ENCODE measurements at regions not wholly inside any gene's neighbourhood (a gene's known extent, or its start where the extent isn't known, plus 50 kb on each side); places are given as distances from the start of the nearest gene placed in this dataset.
"Not testable (repeated sequence)": the region's sequence is repeated elsewhere in the genome, so short reads cannot be mapped to it uniquely, and the experiment has no call there.

DNA sequence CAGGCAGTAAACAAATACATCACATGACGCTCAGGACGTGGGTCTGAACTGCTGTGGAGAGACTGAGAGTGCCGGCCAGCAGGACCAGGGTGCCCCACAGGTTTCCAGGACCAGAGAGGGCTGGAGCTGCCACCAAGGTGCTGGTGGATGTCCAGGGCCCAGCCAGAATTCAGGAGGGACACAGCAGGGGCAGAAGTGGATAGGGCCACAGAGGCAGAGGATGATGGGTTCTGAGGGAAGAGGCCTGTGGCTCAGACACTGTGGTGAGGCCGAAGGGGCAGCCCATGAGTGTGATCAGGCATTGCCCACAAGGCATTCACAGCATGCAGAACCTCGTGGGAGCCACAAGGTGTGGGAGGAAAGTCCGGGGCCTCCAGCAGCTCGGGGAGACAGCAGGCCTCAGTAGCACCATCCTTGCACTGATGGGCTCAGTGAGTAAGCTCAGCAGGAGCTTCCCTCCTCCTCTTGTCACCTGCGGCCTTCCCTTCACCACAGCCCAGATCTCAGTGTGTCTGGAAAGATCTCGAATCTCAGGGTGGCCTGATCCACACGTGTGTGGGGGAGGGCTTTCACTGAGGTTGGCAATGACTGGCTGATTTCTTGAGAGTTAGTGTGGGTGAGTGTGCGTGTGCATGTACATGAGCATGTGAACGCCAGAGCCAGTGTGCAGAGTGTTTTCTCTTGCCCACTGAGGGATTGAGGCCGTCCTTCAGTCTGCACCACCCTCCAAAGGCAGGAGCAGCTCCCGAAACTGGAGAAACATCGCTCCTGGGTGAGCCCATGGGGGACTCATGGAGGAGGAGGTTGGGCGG is 181.8 kb upstream of the RAB6C start:
- DNase-seq, result no peak

DNA sequence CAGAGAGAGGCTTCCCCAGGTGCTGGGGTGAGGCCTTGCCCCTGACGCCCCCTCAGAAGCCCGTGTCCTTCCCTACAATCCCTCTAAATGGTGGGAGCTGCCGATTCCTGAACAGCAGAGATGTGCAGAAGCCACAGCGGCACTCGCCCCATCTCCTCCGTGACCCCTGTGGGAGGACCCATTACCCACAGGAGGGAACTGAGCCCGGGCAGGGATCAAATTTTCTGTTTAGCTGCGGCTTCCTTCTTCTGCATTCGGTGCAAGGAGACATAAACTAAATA is 181.2 kb upstream of the RAB6C start:
- DNase-seq, result no peak

DNA sequence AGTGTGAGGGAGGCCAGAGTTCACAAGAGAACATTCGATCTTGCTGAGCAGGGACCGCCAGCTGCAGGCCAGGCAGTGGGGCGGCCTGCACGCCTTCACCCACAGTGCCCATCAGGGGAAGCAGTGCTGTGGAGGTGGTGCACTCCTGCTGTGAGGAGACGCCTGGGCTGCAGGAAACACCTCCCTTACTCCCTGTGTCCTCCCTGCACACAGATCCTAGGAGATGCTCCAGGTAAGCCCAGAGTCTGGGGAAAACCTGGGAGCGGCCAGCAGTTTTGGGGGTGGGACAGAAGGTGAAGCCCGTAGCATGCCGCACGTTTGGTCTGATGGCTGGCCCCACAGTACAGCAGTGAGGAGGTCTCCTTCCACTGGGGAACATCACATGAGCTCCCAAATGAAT is 180.8 kb upstream of the RAB6C start:
- DNase-seq, result no peak

DNA sequence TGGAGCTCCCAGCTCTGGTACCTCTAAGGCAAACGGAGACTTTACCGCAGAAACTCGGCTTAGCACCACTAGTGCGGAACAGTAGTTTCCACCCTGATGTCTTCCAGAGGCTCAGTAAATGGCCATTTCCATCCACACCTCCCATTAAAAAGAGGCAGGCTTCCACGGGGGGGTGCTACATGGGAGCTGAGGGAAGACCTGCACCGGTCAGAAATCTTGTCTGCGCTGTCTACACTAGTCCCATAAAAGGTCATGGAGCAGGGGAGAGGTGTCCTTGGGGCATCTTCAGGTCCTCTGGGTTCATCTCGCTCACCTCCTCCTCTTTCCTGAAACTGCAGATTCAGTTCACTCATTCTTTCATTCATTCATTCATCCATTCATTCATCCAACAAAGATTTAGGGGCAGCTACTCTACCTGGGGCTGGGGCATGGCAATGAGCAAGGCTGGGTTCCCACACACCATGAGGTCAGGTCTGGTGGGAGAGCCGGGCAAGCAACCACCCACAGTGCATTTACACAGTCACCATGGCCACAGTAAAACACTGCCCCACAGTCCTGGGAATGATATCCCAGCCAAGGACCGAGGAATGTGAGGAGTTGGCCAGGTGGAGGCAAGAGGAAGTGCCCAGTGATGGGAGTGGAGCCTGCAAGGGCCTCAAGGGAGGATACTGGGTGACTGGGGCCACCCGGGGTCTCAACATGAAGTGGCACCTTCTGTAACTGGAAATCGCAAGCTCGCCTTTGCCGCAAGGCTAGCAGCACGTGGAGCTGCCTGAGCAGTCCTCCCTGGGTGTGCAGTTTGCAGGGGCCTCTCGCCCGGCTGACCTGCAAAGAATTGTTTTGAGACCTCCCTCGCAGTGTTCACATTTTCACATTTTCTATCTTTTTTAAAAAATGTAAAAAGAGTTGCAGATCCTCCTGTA is 180.2 kb upstream of the RAB6C start:
- DNase-seq, result no peak

DNA sequence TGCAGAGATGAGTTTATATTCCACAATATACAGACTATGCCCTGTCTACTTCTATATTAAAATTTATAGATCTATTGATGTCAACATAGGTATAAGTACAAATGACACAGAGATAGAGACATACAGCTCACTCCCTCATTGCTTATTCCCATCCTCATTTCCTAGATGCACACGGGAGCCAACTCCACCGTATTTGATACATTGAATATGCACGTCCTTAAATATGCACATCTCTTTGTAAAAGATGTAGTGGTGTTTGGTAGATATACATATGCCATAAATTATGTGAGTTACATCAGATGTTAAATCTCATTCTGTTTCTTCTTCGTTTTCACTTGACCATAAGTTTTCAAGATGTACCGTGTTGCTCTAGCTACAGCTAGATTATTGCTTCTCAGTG is 179.2 kb upstream of the RAB6C start:
- no peak for DNase-seq

DNA sequence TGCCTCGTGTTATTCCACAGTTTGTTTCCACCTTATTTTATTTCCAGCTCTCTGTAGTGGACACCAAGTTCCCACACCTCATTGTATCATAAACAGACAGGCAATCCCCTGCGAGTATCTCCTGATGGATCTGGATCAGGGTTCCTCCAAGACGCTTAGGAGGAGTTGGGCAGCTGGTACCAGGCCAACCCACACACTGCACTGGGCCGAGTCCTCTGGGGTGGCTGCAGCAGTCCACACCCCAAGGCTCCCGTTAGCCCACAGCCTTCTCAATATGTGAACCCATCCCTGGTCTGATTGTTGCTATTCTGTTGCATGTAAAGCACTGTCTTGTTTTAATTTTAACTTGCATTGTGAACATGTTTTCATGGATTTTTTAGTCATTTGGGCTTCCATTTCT is 178.8 kb upstream of the RAB6C start:
- DNase-seq, result no peak

DNA sequence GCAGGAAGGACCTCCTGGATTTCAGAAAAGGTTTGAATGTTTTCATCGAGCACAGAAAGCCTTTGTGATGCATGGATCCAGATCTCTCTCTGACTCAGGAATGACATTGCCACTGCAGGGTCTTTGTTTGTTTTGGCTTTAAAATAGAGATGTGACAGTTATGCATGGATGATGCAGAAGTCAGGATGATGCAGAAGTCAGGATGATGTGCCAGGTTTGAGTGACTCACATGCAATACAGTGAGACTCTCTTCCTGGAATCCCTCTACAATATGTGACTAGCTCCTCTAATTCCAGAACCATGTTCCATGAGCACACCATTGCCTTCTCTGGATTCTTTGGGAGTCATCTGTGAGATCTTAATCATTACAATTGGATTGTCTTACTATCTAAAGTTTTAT is 177.9 kb upstream of the RAB6C start:
- DNase-seq, result peak; percentile 18

DNA sequence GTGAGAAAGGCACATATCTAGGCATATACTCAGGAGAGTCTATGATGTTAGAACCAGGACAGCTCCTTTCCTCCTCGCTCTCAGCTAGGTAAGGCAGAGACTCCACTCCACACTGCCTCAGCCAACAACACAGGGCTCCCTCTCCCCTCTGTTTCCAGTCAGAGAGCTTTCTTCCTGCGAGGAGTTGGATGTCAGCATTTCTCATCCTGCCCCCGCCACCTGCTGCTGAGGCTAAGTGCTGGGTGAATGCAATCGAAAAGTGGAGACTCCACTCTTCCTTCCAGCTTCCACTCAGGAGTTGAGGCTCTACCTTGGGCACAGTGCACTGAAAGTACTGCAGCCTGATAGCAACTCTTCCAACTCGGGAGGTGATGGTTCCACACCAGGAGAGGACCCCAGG is 177.2 kb upstream of the RAB6C start:
- peak; percentile 69 for DNase-seq

DNA sequence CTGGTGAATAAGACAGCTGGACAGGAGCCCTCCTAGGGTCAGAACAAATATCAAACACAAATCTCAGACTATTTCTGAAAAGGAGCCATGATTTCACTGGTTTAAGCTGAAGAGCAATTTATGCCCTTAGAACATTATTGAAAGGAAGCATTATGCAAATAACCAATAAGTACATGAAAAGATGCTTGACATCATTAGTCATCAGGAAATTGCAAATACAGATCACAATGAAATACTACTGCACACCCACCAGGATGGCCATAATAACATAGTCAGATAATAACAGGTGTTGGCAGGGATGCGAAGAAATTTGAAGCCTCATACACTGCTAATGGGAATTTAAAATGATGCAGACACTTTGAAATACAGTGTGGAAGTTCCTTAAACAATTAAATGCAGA is 176.4 kb upstream of the RAB6C start:
- DNase-seq, result peak; percentile 85

DNA sequence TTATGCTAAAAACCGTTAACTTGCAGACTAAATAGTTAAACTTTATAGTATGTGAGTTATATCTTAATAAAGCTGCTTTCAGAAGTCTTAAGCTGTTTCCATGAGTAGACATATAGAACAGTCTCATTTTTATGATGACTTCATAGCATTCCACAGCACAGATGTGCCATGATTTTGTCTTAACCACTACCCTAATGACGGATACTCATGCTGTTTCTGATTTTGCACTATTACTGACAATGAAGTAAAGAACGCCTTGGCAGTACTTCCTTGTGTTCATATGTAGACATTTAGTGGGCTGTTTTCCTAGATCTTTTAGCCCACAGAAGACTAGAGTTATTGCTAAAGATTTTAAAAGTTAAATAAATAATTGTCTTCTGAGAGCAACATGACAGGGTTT is 175.6 kb upstream of the RAB6C start:
- DNase-seq, result no peak

DNA sequence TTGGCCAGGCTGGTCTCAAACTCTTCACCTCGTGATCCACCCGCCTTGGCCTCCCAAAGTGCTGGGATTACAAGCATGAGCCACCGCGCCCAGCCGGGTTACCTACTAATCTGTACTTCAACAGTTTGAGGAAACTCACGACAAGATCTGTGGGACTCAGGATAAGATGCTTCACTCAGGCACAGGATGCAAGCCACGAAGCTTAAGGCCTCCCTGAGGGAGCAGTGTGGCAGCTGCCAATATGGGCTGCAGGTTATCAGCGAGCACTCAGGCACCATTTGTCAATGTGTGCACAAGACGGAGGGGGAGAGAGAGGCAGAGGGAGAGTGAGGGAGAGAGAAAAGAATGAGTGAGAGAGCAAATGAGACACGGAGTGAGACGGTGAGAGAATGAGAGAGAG is 173.6 kb upstream of the RAB6C start:
- no peak for DNase-seq

DNA sequence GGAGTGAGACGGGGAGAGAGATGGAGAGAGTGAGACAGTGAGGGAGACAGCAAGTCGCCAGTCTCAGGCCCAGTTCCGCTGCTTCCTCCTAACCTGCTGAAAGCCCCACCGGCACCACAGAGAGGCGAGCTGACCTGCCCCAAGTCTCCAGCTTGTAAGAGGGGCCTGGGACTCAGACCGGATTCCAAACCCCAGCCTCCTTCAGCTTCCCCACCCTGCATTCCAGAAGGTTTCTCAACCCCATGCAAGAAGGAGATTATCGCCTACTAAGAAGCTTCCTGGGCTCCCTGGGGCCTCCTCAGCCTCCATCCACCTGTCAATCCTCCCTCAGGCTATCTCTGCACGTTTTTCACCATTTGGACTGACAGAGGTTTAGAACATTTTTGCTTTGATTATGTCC is 173.1 kb upstream of the RAB6C start:
- DNase-seq, result no peak

DNA sequence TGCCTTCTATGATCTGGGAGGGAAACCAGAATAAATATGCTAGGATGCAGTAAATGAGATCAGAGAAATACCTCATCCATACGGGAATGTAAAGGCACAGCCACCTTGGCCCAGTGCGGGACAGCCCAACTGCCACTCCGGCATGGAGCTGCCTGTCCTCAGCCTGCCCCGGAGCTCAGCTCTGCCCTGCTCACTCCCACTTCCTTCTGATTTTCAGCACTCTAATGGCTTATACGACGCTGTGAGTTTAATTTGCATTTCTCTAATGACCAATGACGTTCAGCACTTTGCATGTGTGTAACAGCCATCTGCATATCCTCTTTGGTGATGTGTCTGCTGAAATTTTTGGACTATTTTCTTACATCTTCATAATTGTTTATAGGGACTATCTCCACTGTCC is 172.5 kb upstream of the RAB6C start:
- DNase-seq, result no peak

DNA sequence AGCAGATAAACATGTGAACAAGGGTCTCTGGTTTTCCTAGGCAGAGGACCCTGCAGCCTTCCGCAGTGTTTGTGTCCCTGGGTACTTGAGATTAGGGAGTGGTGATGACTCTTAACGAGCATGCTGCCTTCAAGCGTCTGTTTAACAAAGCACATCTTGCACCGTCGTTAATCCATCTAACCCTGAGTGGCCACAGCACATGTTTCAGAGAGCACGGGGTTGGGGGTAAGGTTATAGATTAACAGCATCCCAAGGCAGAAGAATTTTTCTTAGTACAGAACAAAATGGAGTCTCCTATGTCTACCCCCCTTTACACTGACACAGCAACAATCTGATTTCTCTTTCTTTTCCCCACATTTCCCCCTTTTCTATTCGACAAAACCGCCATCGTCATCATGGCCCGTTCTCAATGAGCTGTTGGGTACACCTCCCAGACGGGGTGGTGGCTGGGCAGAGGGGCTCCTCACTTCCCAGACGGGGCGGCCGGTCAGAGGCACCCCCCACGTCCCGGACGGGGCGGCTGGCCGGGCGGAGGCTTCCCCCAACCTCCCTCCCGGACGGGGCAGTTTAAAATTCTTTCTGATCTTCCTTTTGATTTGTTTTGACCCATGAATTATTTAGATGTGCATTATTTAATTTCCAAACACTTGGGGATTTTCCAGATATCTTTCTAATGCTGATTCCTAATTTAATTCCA is 171.7 kb upstream of the RAB6C start:
- not testable (repeated sequence) for DNase-seq

DNA sequence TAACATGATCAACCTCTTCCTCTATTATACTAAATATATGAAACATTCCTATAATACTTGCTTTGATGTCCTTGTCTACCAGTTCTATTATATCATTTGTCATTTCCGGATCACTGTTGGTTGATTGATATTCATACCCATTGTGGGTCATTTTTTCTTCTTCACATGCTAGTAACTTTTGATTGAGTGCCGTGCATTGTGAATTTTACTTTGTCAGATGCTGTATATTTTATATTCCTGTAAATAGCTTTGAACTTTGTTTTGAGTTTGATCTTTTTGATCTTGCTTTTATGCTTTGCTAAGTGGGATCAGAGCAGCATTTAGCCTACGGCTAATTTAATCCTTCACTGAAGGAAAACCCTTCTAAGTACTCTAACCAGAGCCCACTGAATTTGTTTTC is 168.9 kb upstream of the RAB6C start:
- no peak for DNase-seq

DNA sequence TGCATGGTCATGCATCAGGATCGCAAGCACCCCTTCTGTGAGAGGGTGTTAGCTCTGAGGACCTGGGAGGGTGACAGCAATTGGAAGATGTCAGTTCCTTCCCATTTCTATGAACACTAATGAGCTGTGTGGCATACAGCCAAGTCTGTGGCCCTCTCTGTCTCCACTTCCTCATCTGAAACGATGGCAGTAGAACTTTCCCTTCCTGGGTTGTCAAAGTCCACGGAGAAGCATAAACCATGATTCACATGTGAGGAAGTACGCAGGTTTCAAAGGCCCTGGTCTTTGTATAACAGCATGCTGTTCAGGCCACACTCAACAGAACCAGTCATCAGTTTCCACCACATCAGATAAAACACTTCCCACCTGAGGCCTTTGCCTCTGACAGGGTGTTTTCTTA is 167.4 kb upstream of the RAB6C start:
- DNase-seq, result peak; percentile 61

DNA sequence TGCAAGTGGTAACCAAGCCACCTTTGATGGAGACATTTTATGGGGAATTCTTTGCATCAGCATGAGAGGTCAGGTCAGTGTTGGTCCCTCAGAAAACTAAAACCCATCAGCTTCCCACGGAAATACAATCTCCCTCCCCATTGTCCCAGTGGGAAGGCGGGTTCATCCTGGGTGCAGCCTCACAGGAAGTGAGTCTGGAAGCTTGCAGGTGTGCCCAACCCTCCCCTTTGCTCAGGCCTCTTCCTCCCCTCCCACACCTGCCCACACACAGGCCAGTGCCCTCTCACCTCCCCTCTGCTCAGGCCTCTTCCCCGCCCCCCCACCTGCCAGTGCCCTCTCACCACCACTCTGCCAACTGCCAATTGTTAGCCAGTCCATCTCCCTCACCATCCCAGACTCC is 166.8 kb upstream of the RAB6C start:
- peak; percentile 11 for DNase-seq

DNA sequence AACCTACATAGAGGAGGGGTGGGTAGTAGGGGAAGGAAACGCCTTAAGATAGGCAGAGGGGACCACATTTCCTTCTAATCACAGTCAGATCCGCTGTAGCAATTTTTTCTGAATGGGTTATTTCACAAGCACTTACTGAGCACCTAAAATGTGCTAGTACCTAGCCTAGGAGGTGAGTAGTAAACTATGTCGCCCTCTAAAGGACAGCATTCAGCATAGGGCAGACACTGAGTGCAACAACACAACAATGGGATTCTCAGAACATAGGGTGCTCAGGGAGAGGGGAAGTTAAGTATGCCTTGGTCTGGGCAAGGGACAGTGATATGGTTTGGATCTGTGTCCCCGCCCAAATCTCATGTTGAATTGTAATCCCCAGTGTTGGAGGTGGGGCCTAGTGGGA is 166.1 kb upstream of the RAB6C start:
- peak; percentile 21 for DNase-seq

DNA sequence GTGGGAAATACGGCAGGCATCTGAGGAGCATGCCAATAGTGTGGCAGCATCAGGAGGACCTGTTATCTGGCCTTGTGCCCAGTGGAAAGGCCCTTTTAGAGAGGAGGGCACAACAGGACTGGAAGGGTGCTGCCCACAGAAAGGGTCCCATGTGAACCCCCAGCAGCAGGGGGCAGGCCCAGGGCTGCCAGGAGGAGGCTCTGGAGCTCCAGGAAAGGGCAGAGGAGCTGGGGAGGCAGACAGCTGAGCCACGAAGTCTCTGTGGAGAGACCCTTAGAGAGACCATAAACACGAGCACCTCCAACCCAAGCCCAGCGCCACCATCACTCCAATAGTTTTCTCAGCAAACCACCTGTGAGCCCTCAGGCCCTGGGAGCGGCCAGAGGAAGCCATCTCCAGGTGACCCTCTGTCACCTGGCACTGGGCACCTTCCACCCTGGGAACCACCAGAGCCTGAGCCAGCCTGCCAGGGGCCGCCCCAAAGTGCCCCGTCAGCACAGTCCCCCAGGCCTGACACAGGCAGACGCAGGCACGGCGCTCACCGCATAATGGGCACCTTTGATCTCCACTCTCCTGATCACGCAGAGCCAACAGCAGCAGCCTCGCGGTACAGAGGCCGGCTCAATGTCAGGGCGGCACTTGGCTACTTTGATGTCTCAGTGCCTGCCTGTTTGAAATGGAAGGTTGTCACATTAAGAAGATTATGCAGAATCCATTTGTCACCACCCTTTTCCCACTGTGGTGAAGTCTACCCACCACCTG is 162.5 kb upstream of the RAB6C start:
- DNase-seq, result no peak

DNA sequence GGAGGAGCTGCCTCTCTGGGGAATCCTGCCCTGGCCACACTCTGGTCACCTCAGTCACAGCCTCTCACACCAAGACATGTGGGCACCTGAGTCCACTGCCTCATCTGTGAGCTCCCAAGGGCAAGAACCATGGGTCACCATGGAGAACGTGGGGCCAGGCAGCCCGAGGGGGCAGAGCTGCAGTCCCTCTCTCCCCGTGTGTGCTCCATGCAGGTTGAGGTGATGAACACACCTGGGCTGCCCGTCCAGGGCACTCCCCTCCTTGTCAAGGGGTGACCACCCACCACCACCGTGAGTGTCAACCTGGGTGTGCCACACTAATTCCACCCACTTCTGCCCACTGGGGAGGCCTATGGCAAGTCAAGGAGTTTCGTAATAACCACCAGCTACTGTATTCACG is 159.6 kb upstream of the RAB6C start:
- no peak for DNase-seq

DNA sequence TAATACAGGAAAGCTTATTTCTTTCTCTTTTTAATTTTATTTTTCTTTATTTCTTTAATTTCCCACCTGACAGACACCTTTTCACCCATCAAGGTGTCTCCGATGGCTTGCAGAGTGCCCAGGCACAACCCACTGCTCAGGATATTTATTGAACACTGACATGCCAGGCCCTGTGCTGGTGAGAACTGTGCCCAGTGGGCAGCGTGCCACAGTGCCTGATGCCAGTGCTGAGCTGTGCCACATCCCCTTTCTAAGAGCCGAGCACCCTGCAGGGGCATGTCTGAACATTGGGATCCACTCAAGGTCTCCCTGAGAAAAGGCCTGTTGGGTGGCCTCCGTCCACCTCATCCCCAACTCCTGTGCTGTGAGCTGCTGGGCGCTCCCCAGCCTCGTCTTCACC is 158.6 kb upstream of the RAB6C start:
- no peak for DNase-seq

DNA sequence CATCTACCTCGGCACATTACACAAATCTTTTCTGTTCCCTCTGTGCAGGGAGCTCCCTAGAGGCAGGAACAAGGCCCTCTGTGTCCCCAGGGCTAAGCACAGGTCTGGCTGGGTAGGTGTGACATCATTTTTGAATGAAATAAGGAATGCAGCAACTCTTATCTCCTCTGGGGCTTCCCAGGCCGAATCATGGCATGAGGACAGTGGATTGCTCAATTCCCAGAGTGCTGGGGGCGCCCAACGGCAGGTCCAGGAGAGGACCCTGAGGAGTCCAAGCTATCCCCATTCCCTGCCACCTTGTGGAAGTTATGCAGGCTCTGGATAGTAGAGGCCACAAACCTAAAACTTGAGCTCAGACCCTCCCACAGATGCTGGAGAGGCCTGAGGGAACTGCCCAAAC is 158.0 kb upstream of the RAB6C start:
- DNase-seq, result no peak

DNA sequence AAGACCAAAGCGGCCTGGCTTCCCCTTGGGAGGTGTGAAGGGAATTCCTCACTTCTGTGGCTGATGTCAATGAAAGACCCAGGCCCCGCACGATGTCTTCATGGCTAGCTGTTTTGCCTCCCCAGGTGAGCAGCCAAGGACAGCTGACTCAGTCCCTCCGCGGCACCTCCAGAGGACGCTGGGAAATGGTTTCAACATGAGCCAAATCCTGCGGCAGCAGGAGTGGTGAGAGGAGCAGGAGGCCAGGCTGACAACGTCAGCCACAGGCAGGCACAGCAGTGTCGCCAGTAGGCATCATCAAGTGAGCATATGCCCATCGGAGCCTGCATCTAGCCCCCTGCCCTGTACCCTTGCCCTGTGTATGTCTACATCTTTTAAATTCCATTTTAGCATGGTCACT is 156.4 kb upstream of the RAB6C start:
- no peak for DNase-seq

Measured in NCI-H69 (cell line).